Fibroblast of the conjunctiva (primary cell): ENCODE measurements at regions not wholly inside any gene's neighbourhood (a gene's known extent, or its start where the extent isn't known, plus 50 kb on each side); places are given as distances from the start of the nearest gene placed in this dataset.

Source experiments
- DNase-seq: peaks from one replicate; pipeline ENCODE4 v3.0.0-alpha.2; 2010; ENCODE audit warnings: low read depth

GRCh38 chr3:3629911-3630310, 169.3 kb upstream of the LRRN1 start:
- DNase-seq = peak; percentile 10

GRCh38 chr3:3628676-3629328, 170.4 kb upstream of the LRRN1 start:
- no peak for DNase-seq

- no peak for DNase-seq
Measured at GRCh38 chr3:3627114-3627513, 172.1 kb upstream of the LRRN1 start.

- DNase-seq = no peak
Measured at GRCh38 chr3:3625544-3626271, 173.5 kb upstream of the LRRN1 start.

GRCh38 chr3:3619815-3620214, 179.4 kb upstream of the LRRN1 start:
- DNase-seq = no peak

GRCh38 chr3:3618623-3619022, 180.6 kb upstream of the LRRN1 start:
- DNase-seq = no peak

GRCh38 chr3:3615533-3615932, 183.7 kb upstream of the LRRN1 start:
- no peak for DNase-seq

- DNase-seq = no peak
Measured at GRCh38 chr3:3610581-3611298, 188.5 kb upstream of the LRRN1 start.

GRCh38 chr3:3606321-3606720, 192.9 kb upstream of the LRRN1 start:
- DNase-seq = no peak

- no peak for DNase-seq
Measured at GRCh38 chr3:3605226-3605625, 194.0 kb upstream of the LRRN1 start.

- DNase-seq = no peak
Measured at GRCh38 chr3:3603351-3603750, 195.9 kb upstream of the LRRN1 start.

GRCh38 chr3:3600665-3601340, 198.4 kb upstream of the LRRN1 start:
- no peak for DNase-seq

- DNase-seq = no peak
Measured at GRCh38 chr3:3599016-3599415, 200.2 kb upstream of the LRRN1 start.

GRCh38 chr3:3594986-3595385, 204.2 kb upstream of the LRRN1 start:
- no peak for DNase-seq

GRCh38 chr3:3589715-3590130, 209.5 kb upstream of the LRRN1 start:
- DNase-seq = no peak

GRCh38 chr3:3587647-3587972, 211.6 kb upstream of the LRRN1 start:
- no peak for DNase-seq

- DNase-seq = no peak
Measured at GRCh38 chr3:3586843-3587646, 212.2 kb upstream of the LRRN1 start.

GRCh38 chr3:3586336-3586735, 212.9 kb upstream of the LRRN1 start:
- DNase-seq = no peak

- DNase-seq = no peak
Measured at GRCh38 chr3:3579658-3580057, 219.6 kb upstream of the LRRN1 start.

GRCh38 chr3:3578718-3579117, 220.5 kb upstream of the LRRN1 start:
- DNase-seq = no peak

GRCh38 chr3:3577823-3578222, 221.4 kb upstream of the LRRN1 start:
- DNase-seq = no peak

GRCh38 chr3:3573341-3573740, 225.9 kb upstream of the LRRN1 start:
- no peak for DNase-seq
